ENCODE measurements at regions not wholly inside any gene's neighbourhood (a gene's known extent, or its start where the extent isn't known, plus 50 kb on each side); places are given as distances from the start of the nearest gene placed in this dataset.

GRCh38 chr1:213340593-213340992 lies 289.6 kb downstream of the RPS6KC1 start:
- Mint-ChIP-seq H3K27me3 (ENCODE audit: low read depth) (no peaks in the 10 kb centered on the region), H3K4me3 (no peak overlapping the region), H3K4me1 (peaks cover 7% of the 10 kb centered on the region), H3K36me3 (no peaks in the 10 kb centered on the region), H3K9me3 (peaks cover 12% of the 10 kb centered on the region), H3K27ac (no peak overlapping the region)
- DNase-seq (ENCODE audit: low spot score) (no peak), ATAC-seq (no peak)
- POLR2A ChIA-PET, result interaction anchor here (0.5 kb wide), 1 partner anchor 18 kb away, joined by 6 read pairs; no protein-coding TSS in a partner anchor
- no peak for TF ChIP-seq JUN (CRISPR knock-in tag; IDR thresholded peaks at IDR 0.05)
- TF ChIP-seq ZSCAN18 (CRISPR knock-in tag; IDR thresholded peaks at IDR 0.05), result no peak
- no peak for TF ChIP-seq ZNF263 (CRISPR knock-in tag; IDR thresholded peaks at IDR 0.05; ENCODE audit: low read depth)
- no peak for TF ChIP-seq ZBTB21 (CRISPR knock-in tag; IDR thresholded peaks at IDR 0.05; ENCODE audit: borderline replicate concordance)
- TF ChIP-seq MYBL2 (CRISPR knock-in tag; IDR thresholded peaks at IDR 0.05), result no peak
- no peak for TF ChIP-seq ZMAT4 (CRISPR knock-in tag; IDR thresholded peaks at IDR 0.05)
- TF ChIP-seq, protein P1, sequence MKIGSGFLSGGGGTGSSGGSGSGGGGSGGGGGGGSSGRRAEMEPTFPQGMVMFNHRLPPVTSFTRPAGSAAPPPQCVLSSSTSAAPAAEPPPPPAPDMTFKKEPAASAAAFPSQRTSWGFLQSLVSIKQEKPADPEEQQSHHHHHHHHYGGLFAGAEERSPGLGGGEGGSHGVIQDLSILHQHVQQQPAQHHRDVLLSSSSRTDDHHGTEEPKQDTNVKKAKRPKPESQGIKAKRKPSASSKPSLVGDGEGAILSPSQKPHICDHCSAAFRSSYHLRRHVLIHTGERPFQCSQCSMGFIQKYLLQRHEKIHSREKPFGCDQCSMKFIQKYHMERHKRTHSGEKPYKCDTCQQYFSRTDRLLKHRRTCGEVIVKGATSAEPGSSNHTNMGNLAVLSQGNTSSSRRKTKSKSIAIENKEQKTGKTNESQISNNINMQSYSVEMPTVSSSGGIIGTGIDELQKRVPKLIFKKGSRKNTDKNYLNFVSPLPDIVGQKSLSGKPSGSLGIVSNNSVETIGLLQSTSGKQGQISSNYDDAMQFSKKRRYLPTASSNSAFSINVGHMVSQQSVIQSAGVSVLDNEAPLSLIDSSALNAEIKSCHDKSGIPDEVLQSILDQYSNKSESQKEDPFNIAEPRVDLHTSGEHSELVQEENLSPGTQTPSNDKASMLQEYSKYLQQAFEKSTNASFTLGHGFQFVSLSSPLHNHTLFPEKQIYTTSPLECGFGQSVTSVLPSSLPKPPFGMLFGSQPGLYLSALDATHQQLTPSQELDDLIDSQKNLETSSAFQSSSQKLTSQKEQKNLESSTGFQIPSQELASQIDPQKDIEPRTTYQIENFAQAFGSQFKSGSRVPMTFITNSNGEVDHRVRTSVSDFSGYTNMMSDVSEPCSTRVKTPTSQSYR (CRISPR knock-in tag; IDR thresholded peaks at IDR 0.05), result no peak
- no peak for TF ChIP-seq SMAD4 (CRISPR knock-in tag; IDR thresholded peaks at IDR 0.05)
- no peak for TF ChIP-seq ZNF512 (CRISPR knock-in tag; IDR thresholded peaks at IDR 0.05; ENCODE audit: borderline replicate concordance)
- CTCF ChIA-PET, result no interaction called here

GRCh38 chr1:213345621-213346020 lies 294.6 kb downstream of the RPS6KC1 start:
- TF ChIP-seq ETV6 (CRISPR knock-in tag; IDR thresholded peaks at IDR 0.05), result no peak
- no peak for TF ChIP-seq MXD4 (CRISPR knock-in tag; IDR thresholded peaks at IDR 0.05; ENCODE audit: borderline replicate concordance)
- TF ChIP-seq CDX4 (CRISPR knock-in tag; IDR thresholded peaks at IDR 0.05; ENCODE audit: borderline replicate concordance), result no peak
- no peak for TF ChIP-seq ZBTB21 (CRISPR knock-in tag; IDR thresholded peaks at IDR 0.05; ENCODE audit: borderline replicate concordance)
- no peak for TF ChIP-seq ZNF138 (CRISPR knock-in tag; conservative IDR thresholded peaks at IDR 0.05)
- Mint-ChIP-seq H3K4me3 (no peak overlapping the region), H3K27me3 (ENCODE audit: low read depth) (no peaks in the 10 kb centered on the region), H3K9me3 (peaks cover 12% of the 10 kb centered on the region), H3K27ac (no peak overlapping the region), H3K36me3 (no peaks in the 10 kb centered on the region), H3K4me1 (peaks cover 2% of the 10 kb centered on the region)
- DNase-seq (ENCODE audit: low spot score) (no peak), ATAC-seq (no peak)
- ChIA-PET CTCF (no interaction called here), POLR2A (no interaction called here)

DNA sequence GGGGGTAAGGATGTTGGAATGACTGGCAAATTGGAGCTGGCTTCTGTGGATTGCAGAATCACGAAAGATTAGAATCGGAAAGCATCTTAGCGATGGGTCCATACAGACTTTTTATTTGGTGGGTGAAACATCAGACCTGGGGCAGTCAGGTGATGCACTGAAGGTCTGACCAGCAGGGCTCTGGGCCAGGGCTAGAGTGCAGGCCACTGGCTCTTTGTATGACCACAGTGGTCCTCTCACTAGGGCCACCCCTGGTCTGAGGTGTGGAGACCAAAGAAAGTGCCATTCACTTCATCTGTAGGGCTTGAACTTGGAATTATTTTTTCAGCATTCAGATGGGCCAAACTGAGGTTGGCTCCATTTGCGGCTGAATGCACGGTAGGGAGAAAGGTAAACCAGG lies 306.4 kb downstream of the RPS6KC1 start:
- ChIA-PET POLR2A (no interaction called here), CTCF (interaction anchor here (1.6 kb wide), 1 partner anchor 17 kb away, joined by 4 read pairs; no protein-coding TSS in a partner anchor)
- Mint-ChIP-seq H3K27ac (no peak overlapping the region), H3K36me3 (peaks cover 13% of the 10 kb centered on the region), H3K27me3 (ENCODE audit: low read depth) (no peaks in the 10 kb centered on the region; the same call in 1 of the 2 replicates), H3K9me3 (peaks cover 25% of the 10 kb centered on the region), H3K4me3 (no peak overlapping the region), H3K4me1 (peaks cover 8% of the 10 kb centered on the region)
- DNase-seq (ENCODE audit: low spot score) (no peak), ATAC-seq (no peak)
- TF ChIP-seq, protein P2, sequence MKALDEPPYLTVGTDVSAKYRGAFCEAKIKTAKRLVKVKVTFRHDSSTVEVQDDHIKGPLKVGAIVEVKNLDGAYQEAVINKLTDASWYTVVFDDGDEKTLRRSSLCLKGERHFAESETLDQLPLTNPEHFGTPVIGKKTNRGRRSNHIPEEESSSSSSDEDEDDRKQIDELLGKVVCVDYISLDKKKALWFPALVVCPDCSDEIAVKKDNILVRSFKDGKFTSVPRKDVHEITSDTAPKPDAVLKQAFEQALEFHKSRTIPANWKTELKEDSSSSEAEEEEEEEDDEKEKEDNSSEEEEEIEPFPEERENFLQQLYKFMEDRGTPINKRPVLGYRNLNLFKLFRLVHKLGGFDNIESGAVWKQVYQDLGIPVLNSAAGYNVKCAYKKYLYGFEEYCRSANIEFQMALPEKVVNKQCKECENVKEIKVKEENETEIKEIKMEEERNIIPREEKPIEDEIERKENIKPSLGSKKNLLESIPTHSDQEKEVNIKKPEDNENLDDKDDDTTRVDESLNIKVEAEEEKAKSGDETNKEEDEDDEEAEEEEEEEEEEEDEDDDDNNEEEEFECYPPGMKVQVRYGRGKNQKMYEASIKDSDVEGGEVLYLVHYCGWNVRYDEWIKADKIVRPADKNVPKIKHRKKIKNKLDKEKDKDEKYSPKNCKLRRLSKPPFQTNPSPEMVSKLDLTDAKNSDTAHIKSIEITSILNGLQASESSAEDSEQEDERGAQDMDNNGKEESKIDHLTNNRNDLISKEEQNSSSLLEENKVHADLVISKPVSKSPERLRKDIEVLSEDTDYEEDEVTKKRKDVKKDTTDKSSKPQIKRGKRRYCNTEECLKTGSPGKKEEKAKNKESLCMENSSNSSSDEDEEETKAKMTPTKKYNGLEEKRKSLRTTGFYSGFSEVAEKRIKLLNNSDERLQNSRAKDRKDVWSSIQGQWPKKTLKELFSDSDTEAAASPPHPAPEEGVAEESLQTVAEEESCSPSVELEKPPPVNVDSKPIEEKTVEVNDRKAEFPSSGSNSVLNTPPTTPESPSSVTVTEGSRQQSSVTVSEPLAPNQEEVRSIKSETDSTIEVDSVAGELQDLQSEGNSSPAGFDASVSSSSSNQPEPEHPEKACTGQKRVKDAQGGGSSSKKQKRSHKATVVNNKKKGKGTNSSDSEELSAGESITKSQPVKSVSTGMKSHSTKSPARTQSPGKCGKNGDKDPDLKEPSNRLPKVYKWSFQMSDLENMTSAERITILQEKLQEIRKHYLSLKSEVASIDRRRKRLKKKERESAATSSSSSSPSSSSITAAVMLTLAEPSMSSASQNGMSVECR (CRISPR knock-in tag; IDR thresholded peaks at IDR 0.05; ENCODE audit: borderline replicate concordance), result no peak
- TF ChIP-seq ZNF219 (CRISPR knock-in tag; IDR thresholded peaks at IDR 0.05; ENCODE audit: borderline replicate concordance) (no peak), JAZF1 (CRISPR knock-in tag; IDR thresholded peaks at IDR 0.05) (no peak)
- TF ChIP-seq, protein P3, sequence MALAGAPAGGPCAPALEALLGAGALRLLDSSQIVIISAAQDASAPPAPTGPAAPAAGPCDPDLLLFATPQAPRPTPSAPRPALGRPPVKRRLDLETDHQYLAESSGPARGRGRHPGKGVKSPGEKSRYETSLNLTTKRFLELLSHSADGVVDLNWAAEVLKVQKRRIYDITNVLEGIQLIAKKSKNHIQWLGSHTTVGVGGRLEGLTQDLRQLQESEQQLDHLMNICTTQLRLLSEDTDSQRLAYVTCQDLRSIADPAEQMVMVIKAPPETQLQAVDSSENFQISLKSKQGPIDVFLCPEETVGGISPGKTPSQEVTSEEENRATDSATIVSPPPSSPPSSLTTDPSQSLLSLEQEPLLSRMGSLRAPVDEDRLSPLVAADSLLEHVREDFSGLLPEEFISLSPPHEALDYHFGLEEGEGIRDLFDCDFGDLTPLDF (CRISPR knock-in tag; IDR thresholded peaks at IDR 0.05), result no peak
- TF ChIP-seq, protein P4, sequence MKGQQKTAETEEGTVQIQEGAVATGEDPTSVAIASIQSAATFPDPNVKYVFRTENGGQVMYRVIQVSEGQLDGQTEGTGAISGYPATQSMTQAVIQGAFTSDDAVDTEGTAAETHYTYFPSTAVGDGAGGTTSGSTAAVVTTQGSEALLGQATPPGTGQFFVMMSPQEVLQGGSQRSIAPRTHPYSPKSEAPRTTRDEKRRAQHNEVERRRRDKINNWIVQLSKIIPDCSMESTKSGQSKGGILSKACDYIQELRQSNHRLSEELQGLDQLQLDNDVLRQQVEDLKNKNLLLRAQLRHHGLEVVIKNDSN (CRISPR knock-in tag; IDR thresholded peaks at IDR 0.05), result no peak
